ENCODE measurements at regions not wholly inside any gene's neighbourhood (a gene's known extent, or its start where the extent isn't known, plus 50 kb on each side); places are given as distances from the start of the nearest gene placed in this dataset.

GRCh38 chr21:28671549-28672195 lies 321.0 kb downstream of the LTN1 start:
- in situ Hi-C loops (cut with HindIII; ENCODE audit: low sequenced_read_pairs): no loop called here

GRCh38 chr21:28669971-28670653 lies 322.6 kb downstream of the LTN1 start:
- in situ Hi-C loops (cut with HindIII; ENCODE audit: low sequenced_read_pairs): no loop called here

- in situ Hi-C loops (cut with HindIII; ENCODE audit: low sequenced_read_pairs): no loop called here
Measured at GRCh38 chr21:28669321-28669720, 323.4 kb downstream of the LTN1 start.

DNA sequence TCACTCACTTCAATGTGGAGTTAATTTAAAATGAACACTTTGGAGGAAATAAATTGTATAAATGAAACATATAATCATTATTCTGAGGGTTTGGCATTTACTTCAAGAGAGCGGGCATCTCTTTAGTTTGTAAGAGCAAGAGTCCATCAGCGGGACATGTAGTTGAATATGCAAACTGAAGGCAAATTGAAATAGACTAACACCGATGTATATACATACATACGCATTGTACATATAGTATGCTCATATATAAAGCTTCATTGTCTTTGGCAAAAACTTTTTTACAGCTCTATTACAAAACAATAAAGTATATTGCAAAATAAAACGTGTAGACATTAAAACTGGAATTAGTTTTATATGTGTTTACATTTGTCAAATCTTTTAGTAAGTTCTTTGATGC lies 328.9 kb downstream of the LTN1 start:
- in situ Hi-C loops (cut with HindIII; ENCODE audit: low sequenced_read_pairs): no loop called here

DNA sequence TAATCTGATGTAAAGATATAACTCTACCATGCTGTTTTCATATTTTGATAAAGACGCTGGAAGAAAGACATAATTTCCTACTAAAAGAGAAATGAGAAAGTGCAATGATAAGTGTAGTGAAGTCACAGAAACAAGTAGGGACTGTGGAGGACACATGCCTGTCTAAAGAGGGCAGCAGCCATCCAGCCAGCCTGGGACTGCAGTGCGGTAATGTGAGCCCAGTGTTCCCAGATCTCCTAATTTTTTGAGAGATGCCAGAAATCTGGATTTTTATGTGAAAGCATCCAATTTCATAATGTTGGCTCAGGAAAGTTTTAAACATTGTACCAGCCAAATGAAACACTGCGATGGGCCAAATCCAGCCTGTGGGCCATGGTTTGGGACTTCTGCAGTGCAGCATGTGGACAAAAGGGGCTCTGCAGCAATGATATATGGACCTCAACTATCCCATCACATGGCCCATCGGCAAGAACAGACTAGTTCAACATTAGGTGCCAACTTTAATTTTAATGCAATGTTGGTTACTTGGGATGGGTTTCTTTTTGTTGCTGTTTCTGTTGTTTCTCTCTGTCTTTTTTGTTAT lies 329.5 kb downstream of the LTN1 start:
- in situ Hi-C loops (cut with HindIII; ENCODE audit: low sequenced_read_pairs): no loop called here

DNA sequence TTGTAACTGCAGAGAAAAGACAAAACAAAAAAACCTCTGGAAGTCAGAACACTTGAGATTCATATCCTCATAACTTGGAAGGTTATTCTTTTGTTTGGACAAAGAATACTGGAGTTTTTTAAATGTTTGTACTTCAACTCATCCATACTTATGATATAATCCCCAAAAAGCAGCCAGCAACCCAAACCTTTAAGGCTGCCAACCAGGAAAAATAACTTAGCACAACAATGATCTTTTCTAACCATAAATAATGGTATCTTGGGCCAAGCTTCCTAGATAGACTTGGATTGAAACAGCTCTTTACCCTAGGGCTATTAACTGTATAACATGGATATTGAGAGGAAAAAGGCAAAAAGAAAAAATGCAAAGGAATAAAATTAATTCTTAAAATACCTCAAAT lies 335.1 kb downstream of the LTN1 start:
- in situ Hi-C loops (cut with HindIII; ENCODE audit: low sequenced_read_pairs): no loop called here

DNA sequence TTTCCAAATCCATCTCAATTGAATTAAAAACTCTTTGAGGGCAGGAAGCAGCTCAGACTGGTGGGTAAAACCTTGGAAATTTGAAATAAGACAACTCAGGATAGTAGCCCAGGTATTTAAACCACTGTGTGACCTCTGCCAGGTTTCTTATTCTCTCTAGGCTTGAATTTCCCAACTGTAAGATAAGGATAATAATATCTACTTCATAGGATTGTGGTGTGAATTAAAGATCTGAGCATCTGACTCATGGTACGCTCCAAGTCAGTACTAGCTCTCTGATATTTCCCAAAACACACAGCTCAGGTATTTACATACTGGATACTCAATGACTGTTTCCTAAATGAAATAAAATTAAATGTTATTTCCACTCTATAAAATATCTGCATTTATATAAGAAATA lies 337.2 kb downstream of the LTN1 start:
- in situ Hi-C loops (cut with HindIII; ENCODE audit: low sequenced_read_pairs): no loop called here

DNA sequence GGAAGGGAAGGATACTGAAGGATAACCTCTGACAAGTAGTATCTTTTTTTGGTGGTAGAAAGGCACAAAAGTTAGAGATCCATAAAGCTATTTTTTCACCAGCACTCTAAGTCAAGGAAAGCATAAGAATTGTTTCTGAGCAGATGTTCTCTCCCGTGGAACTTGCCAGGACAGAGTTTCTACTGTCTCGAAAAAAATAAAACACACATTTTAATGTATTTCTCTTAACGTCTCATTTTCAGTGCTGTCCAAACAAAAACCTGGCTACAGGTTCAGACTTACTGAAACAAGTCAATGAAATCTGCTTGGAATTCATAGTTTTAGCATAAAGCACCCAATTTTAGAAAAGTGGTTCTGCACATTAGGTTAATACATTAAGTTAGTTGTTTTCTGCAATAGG lies 338.3 kb downstream of the LTN1 start:
- in situ Hi-C loops (cut with HindIII; ENCODE audit: low sequenced_read_pairs): no loop called here

- in situ Hi-C loops (cut with HindIII; ENCODE audit: low sequenced_read_pairs): no loop called here
Measured at GRCh38 chr21:28644762-28645161, 347.9 kb downstream of the LTN1 start.

DNA sequence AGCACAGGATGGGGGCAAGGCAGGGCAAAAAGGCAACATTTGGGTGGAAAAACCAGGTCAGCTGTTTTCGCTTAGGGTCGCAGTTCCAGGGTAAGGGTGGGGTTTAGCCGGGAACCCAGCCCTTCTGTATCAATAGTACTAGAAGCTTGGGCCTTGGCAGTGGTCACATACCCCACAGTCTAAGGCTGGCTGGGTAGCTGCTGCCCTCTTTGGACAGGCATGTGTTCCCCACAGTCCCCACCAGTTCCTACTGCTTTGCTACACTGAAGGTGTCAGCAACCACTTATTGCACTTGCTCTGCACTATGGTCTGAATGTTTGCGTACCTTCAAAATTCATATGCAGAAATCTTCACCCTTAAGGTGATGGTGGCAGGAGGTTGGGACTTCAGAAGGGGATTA lies 349.8 kb downstream of the LTN1 start:
- in situ Hi-C loops (cut with HindIII; ENCODE audit: low sequenced_read_pairs): no loop called here

GRCh38 chr21:28641731-28642130 lies 350.9 kb downstream of the LTN1 start:
- in situ Hi-C loops (cut with HindIII; ENCODE audit: low sequenced_read_pairs): no loop called here

- in situ Hi-C loops (cut with HindIII; ENCODE audit: low sequenced_read_pairs): no loop called here
Measured at GRCh38 chr21:28640326-28640725, 352.4 kb downstream of the LTN1 start.

- in situ Hi-C loops (cut with HindIII; ENCODE audit: low sequenced_read_pairs): no loop called here
Measured at GRCh38 chr21:28639737-28640136, 352.9 kb downstream of the LTN1 start.

DNA sequence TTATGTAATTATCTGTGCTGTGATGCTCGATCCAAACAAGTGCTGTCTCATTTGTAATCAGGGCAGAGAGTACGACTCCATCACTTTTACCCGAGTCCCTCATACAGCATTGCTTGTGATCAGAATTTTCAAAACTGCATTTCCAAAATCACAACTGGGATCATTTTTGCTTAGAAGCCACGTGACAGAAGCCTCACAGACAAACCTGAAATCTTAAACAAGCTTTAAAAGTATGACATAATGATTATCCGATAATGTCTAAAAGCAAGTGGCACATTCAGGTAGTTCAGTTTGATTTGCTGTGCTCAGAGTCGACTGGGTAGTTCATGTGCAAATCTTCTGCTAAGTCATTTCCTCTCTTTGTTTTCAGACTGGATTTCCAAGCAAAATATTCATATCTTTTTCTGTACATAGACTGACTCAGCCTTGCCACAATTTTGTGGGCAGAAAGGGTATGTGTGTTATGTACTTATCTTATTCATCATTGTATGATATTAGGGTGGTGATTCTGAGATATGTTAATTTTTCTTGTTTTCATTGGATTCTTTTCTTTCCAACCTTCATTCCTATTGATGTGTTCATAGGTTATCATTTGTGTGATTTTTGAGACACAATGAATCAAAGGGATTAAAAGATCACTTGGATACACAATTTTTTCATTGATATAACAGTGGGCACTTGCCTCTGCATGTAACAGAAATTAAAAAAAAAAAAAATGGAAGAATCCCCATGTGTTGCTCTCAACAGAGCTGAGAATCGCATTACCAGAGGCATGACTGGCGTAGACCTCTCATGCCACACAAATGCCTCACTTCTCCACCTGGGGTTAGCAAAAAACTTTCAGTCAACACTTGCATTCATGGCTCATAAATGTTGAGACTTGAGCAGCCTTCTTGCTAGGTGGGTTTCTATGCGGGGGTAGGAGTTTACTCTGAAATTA lies 355.7 kb downstream of the LTN1 start:
- in situ Hi-C loops (cut with HindIII; ENCODE audit: low sequenced_read_pairs): no loop called here

DNA sequence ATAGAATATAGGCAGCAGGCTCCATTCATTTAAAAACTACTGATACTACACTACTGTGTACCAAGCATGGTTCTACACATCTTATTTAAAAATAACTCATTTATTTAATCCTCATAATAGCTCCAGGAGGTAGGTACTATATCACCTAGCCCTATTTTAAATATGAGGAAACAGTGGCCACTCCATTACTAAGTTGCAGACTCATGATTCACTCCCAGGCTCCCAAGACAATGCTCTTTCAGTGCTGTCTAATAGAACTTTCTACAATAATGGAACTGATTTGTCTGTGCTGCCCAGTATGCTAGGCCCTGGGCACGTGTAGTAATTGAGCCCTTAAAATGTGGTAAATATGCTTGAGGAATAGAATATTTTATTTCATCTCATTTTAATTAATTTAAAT lies 357.1 kb downstream of the LTN1 start:
- in situ Hi-C loops (cut with HindIII; ENCODE audit: low sequenced_read_pairs): no loop called here

- in situ Hi-C loops (cut with HindIII; ENCODE audit: low sequenced_read_pairs): no loop called here
Measured at GRCh38 chr21:28633839-28634555, 358.7 kb downstream of the LTN1 start.

- in situ Hi-C loops (cut with HindIII; ENCODE audit: low sequenced_read_pairs): no loop called here
Measured at GRCh38 chr21:28632755-28633408, 359.8 kb downstream of the LTN1 start.

DNA sequence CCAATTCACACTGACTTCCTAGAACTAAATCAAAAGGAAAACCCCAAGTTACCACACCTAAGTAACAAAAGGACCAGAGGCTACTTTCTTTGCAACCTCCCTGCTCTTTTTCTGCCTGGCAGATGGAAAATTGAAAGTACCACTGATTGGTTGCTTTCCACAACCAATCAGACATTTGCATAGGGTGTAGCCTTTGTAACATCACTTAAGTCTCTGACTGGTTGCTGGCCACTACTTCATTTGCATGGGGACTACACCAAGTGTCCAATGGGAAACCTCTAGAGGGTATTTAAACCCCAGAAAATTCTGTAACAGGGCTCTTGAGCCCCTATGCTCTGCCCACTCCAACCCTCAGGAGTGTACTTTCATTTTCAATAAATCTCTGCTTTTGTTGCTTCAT lies 365.0 kb downstream of the LTN1 start:
- in situ Hi-C loops (cut with HindIII; ENCODE audit: low sequenced_read_pairs): no loop called here

DNA sequence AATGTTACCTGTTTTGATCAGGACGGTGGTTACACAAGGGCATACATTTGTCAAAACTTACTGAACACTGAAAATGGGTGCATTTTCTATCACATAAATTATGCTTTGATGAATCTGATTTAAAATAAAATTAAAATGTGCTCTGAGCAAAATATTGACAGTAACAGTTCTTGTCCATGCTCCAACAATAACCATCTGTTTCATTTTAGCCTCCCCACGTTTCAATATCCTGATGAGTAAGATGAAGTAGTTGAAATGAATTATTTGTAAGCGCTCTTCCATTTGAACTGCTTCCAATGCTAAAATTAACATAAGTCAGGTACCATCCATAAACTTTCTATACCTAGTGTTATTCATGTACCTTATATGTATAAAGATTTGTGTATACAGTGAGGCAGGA lies 365.4 kb downstream of the LTN1 start:
- in situ Hi-C loops (cut with HindIII; ENCODE audit: low sequenced_read_pairs): no loop called here

- in situ Hi-C loops (cut with HindIII; ENCODE audit: low sequenced_read_pairs): no loop called here
Measured at GRCh38 chr21:28624626-28625025, 368.1 kb downstream of the LTN1 start.

Data from DLD1 (cell line).